PC-9 (cell line): ENCODE measurements at regions not wholly inside any gene's neighbourhood (a gene's known extent, or its start where the extent isn't known, plus 50 kb on each side); places are given as distances from the start of the nearest gene placed in this dataset.

Experiments used
- EZH2 ChIP-seq: fragments of 200-600 bp; sonication (generic); IDR thresholded peaks from 2 replicates; pipeline ENCODE4 v1.8.0; 2017; ENCODE audit warnings: antibody characterized with exemption, low read depth
- TF ChIP-seq, protein P1 (sequence below): fragments of 200-600 bp; sonication (generic); conservative IDR thresholded peaks from 2 replicates; pipeline ENCODE4 v1.6.1; 2017; ENCODE audit warnings: mixed run types, antibody characterized with exemption, mild to moderate bottlenecking, moderate library complexity

DNA sequence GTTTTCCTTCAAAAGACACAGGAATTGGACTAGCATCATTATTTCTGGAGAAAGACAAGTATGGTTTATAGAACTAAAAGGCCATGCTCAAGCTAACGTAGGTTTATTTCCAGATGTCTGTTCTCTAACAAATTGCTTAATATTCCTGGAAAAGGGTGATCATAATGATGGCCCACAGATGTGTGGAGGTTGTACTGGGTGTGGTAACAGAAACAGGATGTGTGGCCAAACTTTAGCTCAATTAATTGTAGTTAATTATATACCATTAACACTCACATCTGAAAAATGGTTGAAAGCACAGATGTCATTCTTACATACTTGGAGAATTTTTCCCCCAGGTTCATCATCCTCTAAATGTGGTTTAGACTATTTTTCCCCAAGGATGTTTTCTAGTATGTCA is 292.7 kb upstream of the RASA1 start:
- TF ChIP-seq, protein P1, sequence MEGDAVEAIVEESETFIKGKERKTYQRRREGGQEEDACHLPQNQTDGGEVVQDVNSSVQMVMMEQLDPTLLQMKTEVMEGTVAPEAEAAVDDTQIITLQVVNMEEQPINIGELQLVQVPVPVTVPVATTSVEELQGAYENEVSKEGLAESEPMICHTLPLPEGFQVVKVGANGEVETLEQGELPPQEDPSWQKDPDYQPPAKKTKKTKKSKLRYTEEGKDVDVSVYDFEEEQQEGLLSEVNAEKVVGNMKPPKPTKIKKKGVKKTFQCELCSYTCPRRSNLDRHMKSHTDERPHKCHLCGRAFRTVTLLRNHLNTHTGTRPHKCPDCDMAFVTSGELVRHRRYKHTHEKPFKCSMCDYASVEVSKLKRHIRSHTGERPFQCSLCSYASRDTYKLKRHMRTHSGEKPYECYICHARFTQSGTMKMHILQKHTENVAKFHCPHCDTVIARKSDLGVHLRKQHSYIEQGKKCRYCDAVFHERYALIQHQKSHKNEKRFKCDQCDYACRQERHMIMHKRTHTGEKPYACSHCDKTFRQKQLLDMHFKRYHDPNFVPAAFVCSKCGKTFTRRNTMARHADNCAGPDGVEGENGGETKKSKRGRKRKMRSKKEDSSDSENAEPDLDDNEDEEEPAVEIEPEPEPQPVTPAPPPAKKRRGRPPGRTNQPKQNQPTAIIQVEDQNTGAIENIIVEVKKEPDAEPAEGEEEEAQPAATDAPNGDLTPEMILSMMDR, result no peak
- no peak for TF ChIP-seq EZH2
